ENCODE measurements at regions not wholly inside any gene's neighbourhood (a gene's known extent, or its start where the extent isn't known, plus 50 kb on each side); places are given as distances from the start of the nearest gene placed in this dataset.

GRCh38 chr9:83155733-83156132, 92.8 kb upstream of the RASEF start:
- no peak overlapping the region for H3K9ac ChIP-seq (ENCODE audit: low read length)
- no peaks in the 10 kb centered on the region for H3K27me3 ChIP-seq (ENCODE audit: control insufficient read depth, insufficient read depth, low read length)
- no peak overlapping the region for H3K27ac ChIP-seq (ENCODE audit: low read depth, low read length)

GRCh38 chr9:83154821-83155220, 91.9 kb upstream of the RASEF start:
- no peak overlapping the region for H3K27ac ChIP-seq (ENCODE audit: low read depth, low read length)
- H3K9me3 ChIP-seq (ENCODE audit: control insufficient read depth, insufficient read depth, low read depth, low read length), result peaks cover 3% of the 10 kb centered on the region; the same call in 1 of the 2 replicates
- H3K36me3 ChIP-seq (ENCODE audit: control insufficient read depth, insufficient read depth, low read length), result no peaks in the 10 kb centered on the region
- H3K27me3 ChIP-seq (ENCODE audit: control insufficient read depth, insufficient read depth, low read length), result no peaks in the 10 kb centered on the region
- H3K9ac ChIP-seq (ENCODE audit: low read length), result no peak overlapping the region
- no peaks in the 10 kb centered on the region for H3K4me1 ChIP-seq (ENCODE audit: control insufficient read depth, insufficient read depth, low read length)
- H3K4me3 ChIP-seq (ENCODE audit: low read depth, low read length), result no peak overlapping the region

More at GRCh38 chr9:83155733-83156132, 92.8 kb upstream of the RASEF start:
- Histone ChIP-seq H3K4me1 (ENCODE audit: control insufficient read depth, insufficient read depth, low read length) (no peaks in the 10 kb centered on the region), H3K4me3 (ENCODE audit: low read depth, low read length) (no peak overlapping the region), H3K9me3 (ENCODE audit: control insufficient read depth, insufficient read depth, low read depth, low read length) (peaks cover 6% of the 10 kb centered on the region; the same call in 1 of the 2 replicates), H3K36me3 (ENCODE audit: control insufficient read depth, insufficient read depth, low read length) (no peaks in the 10 kb centered on the region)

- H3K4me3 ChIP-seq (ENCODE audit: low read depth, low read length), result no peak overlapping the region
- H3K9ac ChIP-seq (ENCODE audit: low read length), result no peak overlapping the region
These were observed 91.3 kb upstream of the RASEF start for GRCh38 chr9:83154087-83154736.

GRCh38 chr9:83153030-83153429, 90.1 kb upstream of the RASEF start:
- Histone ChIP-seq H3K4me3 (ENCODE audit: low read depth, low read length) (no peak overlapping the region), H3K36me3 (ENCODE audit: control insufficient read depth, insufficient read depth, low read length) (no peaks in the 10 kb centered on the region)

More at GRCh38 chr9:83154087-83154736, 91.3 kb upstream of the RASEF start:
- no peak overlapping the region for H3K27ac ChIP-seq (ENCODE audit: low read depth, low read length)
- H3K27me3 ChIP-seq (ENCODE audit: control insufficient read depth, insufficient read depth, low read length), result no peaks in the 10 kb centered on the region
- no peaks in the 10 kb centered on the region for H3K36me3 ChIP-seq (ENCODE audit: control insufficient read depth, insufficient read depth, low read length)
- no peaks in the 10 kb centered on the region for H3K4me1 ChIP-seq (ENCODE audit: control insufficient read depth, insufficient read depth, low read length)
- no peaks in the 10 kb centered on the region for H3K9me3 ChIP-seq (ENCODE audit: control insufficient read depth, insufficient read depth, low read depth, low read length)

GRCh38 chr9:83151627-83152137, 88.7 kb upstream of the RASEF start:
- Histone ChIP-seq H3K4me3 (ENCODE audit: low read depth, low read length) (no peak overlapping the region), H3K9ac (ENCODE audit: low read length) (no peak overlapping the region), H3K9me3 (ENCODE audit: control insufficient read depth, insufficient read depth, low read depth, low read length) (no peaks in the 10 kb centered on the region)

More at GRCh38 chr9:83153030-83153429, 90.1 kb upstream of the RASEF start:
- Histone ChIP-seq H3K27ac (ENCODE audit: low read depth, low read length) (no peak overlapping the region), H3K27me3 (ENCODE audit: control insufficient read depth, insufficient read depth, low read length) (no peaks in the 10 kb centered on the region), H3K9me3 (ENCODE audit: control insufficient read depth, insufficient read depth, low read depth, low read length) (no peaks in the 10 kb centered on the region), H3K9ac (ENCODE audit: low read length) (no peak overlapping the region), H3K4me1 (ENCODE audit: control insufficient read depth, insufficient read depth, low read length) (no peaks in the 10 kb centered on the region)

GRCh38 chr9:83147315-83148149, 84.6 kb upstream of the RASEF start:
- Histone ChIP-seq H3K9ac (ENCODE audit: low read length) (no peak overlapping the region), H3K27me3 (ENCODE audit: control insufficient read depth, insufficient read depth, low read length) (no peaks in the 10 kb centered on the region), H3K4me3 (ENCODE audit: low read depth, low read length) (no peak overlapping the region), H3K36me3 (ENCODE audit: control insufficient read depth, insufficient read depth, low read length) (no peaks in the 10 kb centered on the region), H3K27ac (ENCODE audit: low read depth, low read length) (no peak overlapping the region), H3K9me3 (ENCODE audit: control insufficient read depth, insufficient read depth, low read depth, low read length) (no peaks in the 10 kb centered on the region), H3K4me1 (ENCODE audit: control insufficient read depth, insufficient read depth, low read length) (no peaks in the 10 kb centered on the region)

More at GRCh38 chr9:83151627-83152137, 88.7 kb upstream of the RASEF start:
- no peaks in the 10 kb centered on the region for H3K4me1 ChIP-seq (ENCODE audit: control insufficient read depth, insufficient read depth, low read length)
- no peak overlapping the region for H3K27ac ChIP-seq (ENCODE audit: low read depth, low read length)
- no peaks in the 10 kb centered on the region for H3K27me3 ChIP-seq (ENCODE audit: control insufficient read depth, insufficient read depth, low read length)
- H3K36me3 ChIP-seq (ENCODE audit: control insufficient read depth, insufficient read depth, low read length), result no peaks in the 10 kb centered on the region

- H3K9me3 ChIP-seq (ENCODE audit: control insufficient read depth, insufficient read depth, low read depth, low read length), result no peaks in the 10 kb centered on the region
- no peaks in the 10 kb centered on the region for H3K27me3 ChIP-seq (ENCODE audit: control insufficient read depth, insufficient read depth, low read length)
- no peak overlapping the region for H3K4me3 ChIP-seq (ENCODE audit: low read depth, low read length)
- no peaks in the 10 kb centered on the region for H3K4me1 ChIP-seq (ENCODE audit: control insufficient read depth, insufficient read depth, low read length)
- no peak overlapping the region for H3K9ac ChIP-seq (ENCODE audit: low read length)
- H3K27ac ChIP-seq (ENCODE audit: low read depth, low read length), result no peak overlapping the region
- no peaks in the 10 kb centered on the region for H3K36me3 ChIP-seq (ENCODE audit: control insufficient read depth, insufficient read depth, low read length)
These were observed 83.4 kb upstream of the RASEF start for GRCh38 chr9:83146325-83146724.

- Histone ChIP-seq H3K36me3 (ENCODE audit: control insufficient read depth, insufficient read depth, low read length) (no peaks in the 10 kb centered on the region), H3K9ac (ENCODE audit: low read length) (no peak overlapping the region), H3K4me3 (ENCODE audit: low read depth, low read length) (no peak overlapping the region), H3K4me1 (ENCODE audit: control insufficient read depth, insufficient read depth, low read length) (no peaks in the 10 kb centered on the region), H3K27me3 (ENCODE audit: control insufficient read depth, insufficient read depth, low read length) (no peaks in the 10 kb centered on the region), H3K27ac (ENCODE audit: low read depth, low read length) (no peak overlapping the region), H3K9me3 (ENCODE audit: control insufficient read depth, insufficient read depth, low read depth, low read length) (no peaks in the 10 kb centered on the region)
These were observed 81.5 kb upstream of the RASEF start for GRCh38 chr9:83144492-83144891.

GRCh38 chr9:83142389-83142788, 79.4 kb upstream of the RASEF start:
- no peak overlapping the region for H3K9ac ChIP-seq (ENCODE audit: low read length)
- no peaks in the 10 kb centered on the region for H3K9me3 ChIP-seq (ENCODE audit: control insufficient read depth, insufficient read depth, low read depth, low read length)
- no peaks in the 10 kb centered on the region for H3K36me3 ChIP-seq (ENCODE audit: control insufficient read depth, insufficient read depth, low read length)
- no peaks in the 10 kb centered on the region for H3K4me1 ChIP-seq (ENCODE audit: control insufficient read depth, insufficient read depth, low read length)
- no peaks in the 10 kb centered on the region for H3K27me3 ChIP-seq (ENCODE audit: control insufficient read depth, insufficient read depth, low read length)
- no peak overlapping the region for H3K27ac ChIP-seq (ENCODE audit: low read depth, low read length)
- no peak overlapping the region for H3K4me3 ChIP-seq (ENCODE audit: low read depth, low read length)

GRCh38 chr9:83141887-83142286, 78.9 kb upstream of the RASEF start:
- Histone ChIP-seq H3K4me3 (ENCODE audit: low read depth, low read length) (no peak overlapping the region), H3K4me1 (ENCODE audit: control insufficient read depth, insufficient read depth, low read length) (no peaks in the 10 kb centered on the region), H3K36me3 (ENCODE audit: control insufficient read depth, insufficient read depth, low read length) (no peaks in the 10 kb centered on the region), H3K9me3 (ENCODE audit: control insufficient read depth, insufficient read depth, low read depth, low read length) (no peaks in the 10 kb centered on the region), H3K27me3 (ENCODE audit: control insufficient read depth, insufficient read depth, low read length) (no peaks in the 10 kb centered on the region), H3K27ac (ENCODE audit: low read depth, low read length) (no peak overlapping the region), H3K9ac (ENCODE audit: low read length) (no peak overlapping the region)

GRCh38 chr9:83140061-83140460, 77.1 kb upstream of the RASEF start:
- no peak overlapping the region for H3K9ac ChIP-seq (ENCODE audit: low read length)

More at GRCh38 chr9:83140061-83140460, 77.1 kb upstream of the RASEF start:
- Histone ChIP-seq H3K4me1 (ENCODE audit: control insufficient read depth, insufficient read depth, low read length) (no peaks in the 10 kb centered on the region), H3K4me3 (ENCODE audit: low read depth, low read length) (no peak overlapping the region), H3K27ac (ENCODE audit: low read depth, low read length) (no peak overlapping the region), H3K36me3 (ENCODE audit: control insufficient read depth, insufficient read depth, low read length) (no peaks in the 10 kb centered on the region), H3K27me3 (ENCODE audit: control insufficient read depth, insufficient read depth, low read length) (no peaks in the 10 kb centered on the region), H3K9me3 (ENCODE audit: control insufficient read depth, insufficient read depth, low read depth, low read length) (no peaks in the 10 kb centered on the region)

Data from HUES6 (cell line).